GM19397 (cell line): ENCODE measurements at regions not wholly inside any gene's neighbourhood (a gene's known extent, or its start where the extent isn't known, plus 50 kb on each side); places are given as distances from the start of the nearest gene placed in this dataset.
A peak's percentile ranks its signal among the peaks of the same experiment; 100 is the strongest.

Experiments used
- ATAC-seq: cut with Tn5 transposase; IDR thresholded peaks from one replicate; pipeline ENCODE4 v1.9.1; 2021; ENCODE audit warnings: mild to moderate bottlenecking, moderate library complexity; ENCODE audit not compliant: unreplicated experiment

DNA sequence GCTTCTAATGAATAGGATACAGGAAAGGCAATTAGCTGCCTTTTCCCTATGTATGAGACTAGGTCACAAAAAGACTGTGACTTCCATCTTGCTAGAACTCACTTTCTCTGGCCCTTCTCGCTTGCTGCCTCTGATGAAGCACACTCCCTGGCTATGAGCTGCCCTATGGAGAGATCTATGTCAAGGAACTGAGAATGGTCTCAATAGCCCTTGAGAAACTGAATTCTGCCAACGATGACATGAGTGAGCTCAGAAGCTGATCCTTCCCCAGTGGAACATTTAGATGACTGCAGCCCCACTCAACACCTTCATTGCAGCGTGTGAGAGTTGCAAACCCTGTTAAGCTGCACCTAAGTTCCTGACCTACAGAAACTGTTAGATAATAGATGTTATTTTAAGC is 309.8 kb downstream of the COG6 start:
- no peak for ATAC-seq

- ATAC-seq: no peak
Observed at GRCh38 chr13:39967199-39967959, 311.9 kb downstream of the COG6 start.

- ATAC-seq: no peak
Observed at GRCh38 chr13:39968646-39969475, 313.4 kb downstream of the COG6 start.

DNA sequence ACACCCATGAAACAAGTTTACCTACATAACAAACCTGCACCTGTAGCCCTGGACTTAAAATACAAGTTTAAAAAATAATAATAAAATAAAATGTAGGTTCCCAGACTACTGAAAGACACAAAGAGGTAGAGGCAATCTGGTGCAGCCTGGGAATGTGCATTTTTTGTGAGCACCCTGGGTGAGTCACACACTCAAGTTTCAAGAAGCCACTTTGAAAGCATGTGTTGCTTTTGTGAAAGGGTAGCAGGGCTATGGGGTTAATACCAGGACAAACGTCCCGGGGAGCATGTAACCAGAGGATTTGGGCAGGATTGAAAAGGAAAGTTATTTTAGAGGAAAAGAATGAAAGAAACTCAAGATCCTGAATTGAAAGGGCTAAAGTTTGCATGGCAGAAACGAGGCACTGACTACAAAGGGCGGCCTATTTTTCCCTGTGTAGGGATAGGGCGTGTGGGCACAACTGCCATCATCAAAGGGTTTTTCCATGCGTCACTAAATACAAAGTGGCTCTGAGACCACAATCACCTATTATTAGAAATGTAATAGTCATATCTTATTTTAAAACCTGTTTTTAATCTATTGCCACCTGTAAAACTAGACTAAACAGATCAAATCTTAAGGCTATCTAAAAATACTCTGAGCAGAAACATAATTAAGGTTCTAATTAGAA is 314.9 kb downstream of the COG6 start:
- no peak for ATAC-seq

GRCh38 chr13:39971526-39971925 is 316.1 kb downstream of the COG6 start:
- ATAC-seq: no peak

- no peak for ATAC-seq
Observed at GRCh38 chr13:39976481-39976880, 321.0 kb downstream of the COG6 start.

- no peak for ATAC-seq
Observed at GRCh38 chr13:39981056-39981455, 325.6 kb downstream of the COG6 start.

DNA sequence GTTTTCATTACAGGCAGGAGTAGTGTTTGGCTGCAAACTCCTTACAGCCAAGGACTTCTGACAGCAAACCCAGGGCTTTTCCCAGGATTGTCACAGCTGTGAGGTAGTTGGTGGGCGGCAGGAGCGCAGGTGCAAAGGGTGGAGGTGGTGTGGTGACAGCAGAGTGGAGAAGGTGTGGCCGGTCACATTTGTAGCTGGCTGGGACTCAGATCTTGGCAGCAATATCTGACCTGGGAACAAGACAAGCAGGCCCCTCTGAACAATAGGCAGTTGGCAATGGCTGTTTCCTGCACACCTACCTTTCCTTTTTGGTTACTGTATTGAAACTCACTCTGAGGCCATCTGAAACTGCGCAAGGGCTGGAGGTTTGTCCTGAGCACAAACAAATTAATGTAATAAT is 327.3 kb downstream of the COG6 start:
- ATAC-seq: no peak

DNA sequence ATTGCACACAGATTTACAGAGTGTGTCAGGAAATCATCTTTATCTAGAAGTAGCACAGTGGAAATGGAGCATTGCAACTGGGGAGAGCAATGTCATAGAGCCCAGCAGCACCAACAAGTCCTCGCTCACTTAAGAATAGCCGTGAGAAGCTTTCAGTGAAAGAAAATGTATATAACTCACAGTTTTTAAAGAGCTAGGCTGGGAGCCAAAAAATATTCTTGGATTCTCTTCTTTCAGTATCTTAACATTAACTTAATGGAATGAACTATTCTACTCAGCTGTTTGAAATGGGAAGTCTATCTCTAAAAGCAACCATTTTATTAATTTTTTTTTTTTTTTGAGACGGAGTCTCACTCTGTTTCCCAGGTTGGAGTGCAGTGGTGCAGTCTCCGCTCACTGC is 329.6 kb downstream of the COG6 start:
- no peak for ATAC-seq

GRCh38 chr13:39988351-39988750 is 332.9 kb downstream of the COG6 start:
- no peak for ATAC-seq

GRCh38 chr13:39998166-39998565 is 342.7 kb downstream of the COG6 start:
- no peak for ATAC-seq

- ATAC-seq: no peak
Observed at GRCh38 chr13:40002016-40002415, 346.6 kb downstream of the COG6 start.

DNA sequence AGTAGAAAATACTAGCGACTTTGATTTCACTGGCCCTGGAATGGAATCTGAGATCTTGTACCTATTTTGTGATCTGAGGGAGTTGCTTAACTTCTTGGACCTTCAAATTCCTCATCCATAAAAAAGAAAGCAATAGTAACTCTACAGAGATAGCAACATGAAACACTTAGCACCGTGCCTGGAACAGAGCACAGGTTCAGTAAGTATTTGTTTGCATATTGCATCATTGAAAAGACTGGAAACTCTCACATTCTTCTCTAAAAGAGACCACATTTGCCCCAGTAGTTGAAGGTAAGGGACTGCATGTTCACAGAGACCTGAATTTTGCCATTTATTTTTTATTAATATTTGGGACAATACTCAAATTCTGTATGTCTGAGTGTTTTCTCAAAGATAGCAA is 358.1 kb downstream of the COG6 start:
- ATAC-seq: no peak

DNA sequence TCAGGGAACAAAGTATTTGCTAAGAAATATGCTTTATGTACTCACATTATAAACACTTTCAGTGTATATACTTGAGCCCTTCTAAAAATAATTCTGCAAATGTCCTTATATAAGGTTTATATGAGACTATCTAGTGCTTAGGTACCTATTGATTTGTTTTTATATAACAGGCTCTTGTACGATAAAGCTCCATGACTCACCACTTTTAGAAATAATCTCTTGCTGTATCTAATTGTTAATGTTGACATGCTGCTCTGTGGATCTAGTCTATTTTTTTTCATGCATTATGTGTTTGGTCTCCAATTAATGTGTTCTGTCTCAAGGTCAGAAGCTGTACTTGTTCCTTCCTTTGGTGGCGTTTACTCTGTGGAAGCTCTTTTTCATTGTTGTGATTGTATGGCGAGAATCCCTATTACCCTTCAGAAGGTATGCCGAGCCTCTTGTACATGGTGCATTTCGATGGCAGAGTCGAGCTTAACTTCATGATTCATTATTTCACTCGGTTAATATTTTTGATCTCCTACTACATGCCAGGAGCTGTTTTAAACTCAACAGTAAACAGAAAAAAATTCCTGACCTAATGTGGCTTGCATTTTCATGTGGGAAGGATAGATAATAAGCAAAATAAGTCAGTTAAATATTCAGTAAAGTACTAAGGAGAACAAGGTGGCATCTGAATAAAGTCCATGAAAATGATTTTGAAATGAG is 361.6 kb downstream of the COG6 start:
- no peak for ATAC-seq

DNA sequence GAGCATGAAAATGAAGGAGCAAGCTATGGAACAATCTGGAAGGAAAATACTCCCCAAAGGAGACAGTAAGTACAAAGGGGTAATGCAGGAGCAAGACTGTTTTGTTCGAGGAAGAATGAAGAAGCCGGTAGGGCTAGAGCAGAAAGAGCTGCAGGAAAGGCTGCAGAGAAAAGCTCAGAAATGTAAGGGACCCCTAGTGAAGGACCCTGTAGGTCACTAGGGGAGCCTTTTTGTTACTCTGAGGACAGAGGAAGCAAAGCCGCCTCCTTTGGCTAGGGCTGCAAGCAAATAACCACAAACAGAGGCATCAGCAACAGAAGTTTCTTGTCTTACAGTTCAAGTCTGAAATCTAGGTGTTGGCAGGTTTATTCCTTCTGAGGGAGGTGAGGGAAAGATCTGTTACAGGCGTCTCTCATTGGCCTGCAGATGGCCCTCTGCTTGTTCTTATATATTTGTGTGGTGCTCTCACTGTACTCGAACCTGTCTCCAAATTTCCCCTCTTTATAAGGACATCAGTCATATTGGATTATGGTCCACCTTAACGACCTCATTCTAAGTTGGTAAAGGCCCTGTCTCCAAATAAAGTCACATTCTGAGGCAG is 362.3 kb downstream of the COG6 start:
- no peak for ATAC-seq

- no peak for ATAC-seq
Observed at GRCh38 chr13:40023595-40024203, 368.2 kb downstream of the COG6 start.

- no peak for ATAC-seq
Observed at GRCh38 chr13:40024204-40024966, 368.9 kb downstream of the COG6 start.

- ATAC-seq: no peak
Observed at GRCh38 chr13:40024967-40025714, 369.7 kb downstream of the COG6 start.

DNA sequence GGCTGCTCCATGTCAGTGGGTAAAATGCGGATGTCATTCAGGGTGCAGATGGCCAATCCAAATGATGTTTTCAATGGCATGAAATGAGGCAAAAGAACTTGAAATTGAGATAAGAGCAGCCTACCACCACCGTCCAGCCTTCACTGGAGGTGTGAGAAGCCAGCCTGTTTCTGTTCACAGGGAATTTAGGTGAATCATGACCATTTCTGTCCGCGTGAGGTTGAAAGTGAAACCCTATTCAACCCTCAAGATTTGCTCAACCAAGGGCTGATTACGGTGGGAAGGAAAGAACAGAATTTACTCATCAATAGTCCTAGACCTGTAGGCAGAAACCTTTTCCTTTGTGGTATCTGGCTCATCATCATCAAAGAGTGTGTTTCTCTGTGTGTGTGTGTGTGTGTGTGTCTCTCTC is 370.7 kb downstream of the COG6 start:
- peak; percentile 96 for ATAC-seq
